HFFc6 (cell line): ENCODE measurements at regions not wholly inside any gene's neighbourhood (a gene's known extent, or its start where the extent isn't known, plus 50 kb on each side); places are given as distances from the start of the nearest gene placed in this dataset.

Experiments used
- DNase-seq: peaks from one replicate; pipeline ENCODE4 v3.0.0-alpha.2; 2018
- H3K27ac Mint-ChIP-seq: 2 replicates; pipeline ENCODE4 v1.8.0; 2020; ENCODE audit warnings: mild to moderate bottlenecking, mixed read lengths
- H3K27me3 Mint-ChIP-seq: 2 replicates; pipeline ENCODE4 v1.8.0; 2021; ENCODE audit warnings: mild to moderate bottlenecking, moderate library complexity, mixed read lengths; ENCODE audit not compliant: insufficient read depth
- H3K36me3 Mint-ChIP-seq: 2 replicates; pipeline ENCODE4 v1.8.0; 2021; ENCODE audit warnings: low read depth, mixed read lengths
- H3K4me1 Mint-ChIP-seq: 2 replicates; pipeline ENCODE4 v1.8.0; 2020; ENCODE audit warnings: low read depth, mixed read lengths
- H3K4me3 Mint-ChIP-seq: 2 replicates; pipeline ENCODE4 v1.8.0; 2020; ENCODE audit warnings: mild to moderate bottlenecking, moderate library complexity, mixed read lengths
- H3K9me3 Mint-ChIP-seq: 2 replicates; pipeline ENCODE4 v1.8.0; 2020; ENCODE audit warnings: mild to moderate bottlenecking, mixed read lengths
- TF ChIP-seq, protein P1 (sequence below): fragments of 200-600 bp; sonication (generic); IDR thresholded peaks from 2 replicates; pipeline ENCODE4 v1.5.0; 2021; ENCODE audit warnings: antibody characterized with exemption, mild to moderate bottlenecking

DNA sequence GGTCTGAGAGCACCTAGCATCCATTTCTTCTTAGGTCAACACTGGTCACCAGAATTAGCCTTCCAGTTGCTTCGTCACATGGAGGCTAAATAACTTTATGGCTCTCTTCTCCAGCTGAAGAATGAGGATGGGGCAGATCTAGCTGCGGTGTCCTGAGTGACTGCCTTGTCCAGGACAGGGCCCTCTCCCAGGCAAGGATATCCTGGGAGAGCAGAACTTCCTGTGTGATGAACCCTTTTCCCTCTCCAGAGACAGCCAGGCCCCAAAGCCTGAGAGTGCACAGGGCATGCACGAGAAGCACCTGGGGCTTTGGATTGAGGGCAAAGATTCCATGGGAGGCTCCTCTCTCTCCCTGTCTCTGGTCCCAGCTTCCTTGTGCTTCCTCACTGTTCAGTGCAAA, 108.2 kb upstream of the MAMLD1 start:
- Mint-ChIP-seq H3K27ac (no peak overlapping the region), H3K36me3 (no peaks in the 10 kb centered on the region), H3K4me1 (peaks cover 10% of the 10 kb centered on the region), H3K4me3 (no peak overlapping the region), H3K9me3 (no peaks in the 10 kb centered on the region), H3K27me3 (peaks cover 3% of the 10 kb centered on the region)
- DNase-seq: no peak
- TF ChIP-seq, protein P1, sequence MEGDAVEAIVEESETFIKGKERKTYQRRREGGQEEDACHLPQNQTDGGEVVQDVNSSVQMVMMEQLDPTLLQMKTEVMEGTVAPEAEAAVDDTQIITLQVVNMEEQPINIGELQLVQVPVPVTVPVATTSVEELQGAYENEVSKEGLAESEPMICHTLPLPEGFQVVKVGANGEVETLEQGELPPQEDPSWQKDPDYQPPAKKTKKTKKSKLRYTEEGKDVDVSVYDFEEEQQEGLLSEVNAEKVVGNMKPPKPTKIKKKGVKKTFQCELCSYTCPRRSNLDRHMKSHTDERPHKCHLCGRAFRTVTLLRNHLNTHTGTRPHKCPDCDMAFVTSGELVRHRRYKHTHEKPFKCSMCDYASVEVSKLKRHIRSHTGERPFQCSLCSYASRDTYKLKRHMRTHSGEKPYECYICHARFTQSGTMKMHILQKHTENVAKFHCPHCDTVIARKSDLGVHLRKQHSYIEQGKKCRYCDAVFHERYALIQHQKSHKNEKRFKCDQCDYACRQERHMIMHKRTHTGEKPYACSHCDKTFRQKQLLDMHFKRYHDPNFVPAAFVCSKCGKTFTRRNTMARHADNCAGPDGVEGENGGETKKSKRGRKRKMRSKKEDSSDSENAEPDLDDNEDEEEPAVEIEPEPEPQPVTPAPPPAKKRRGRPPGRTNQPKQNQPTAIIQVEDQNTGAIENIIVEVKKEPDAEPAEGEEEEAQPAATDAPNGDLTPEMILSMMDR: no peak

DNA sequence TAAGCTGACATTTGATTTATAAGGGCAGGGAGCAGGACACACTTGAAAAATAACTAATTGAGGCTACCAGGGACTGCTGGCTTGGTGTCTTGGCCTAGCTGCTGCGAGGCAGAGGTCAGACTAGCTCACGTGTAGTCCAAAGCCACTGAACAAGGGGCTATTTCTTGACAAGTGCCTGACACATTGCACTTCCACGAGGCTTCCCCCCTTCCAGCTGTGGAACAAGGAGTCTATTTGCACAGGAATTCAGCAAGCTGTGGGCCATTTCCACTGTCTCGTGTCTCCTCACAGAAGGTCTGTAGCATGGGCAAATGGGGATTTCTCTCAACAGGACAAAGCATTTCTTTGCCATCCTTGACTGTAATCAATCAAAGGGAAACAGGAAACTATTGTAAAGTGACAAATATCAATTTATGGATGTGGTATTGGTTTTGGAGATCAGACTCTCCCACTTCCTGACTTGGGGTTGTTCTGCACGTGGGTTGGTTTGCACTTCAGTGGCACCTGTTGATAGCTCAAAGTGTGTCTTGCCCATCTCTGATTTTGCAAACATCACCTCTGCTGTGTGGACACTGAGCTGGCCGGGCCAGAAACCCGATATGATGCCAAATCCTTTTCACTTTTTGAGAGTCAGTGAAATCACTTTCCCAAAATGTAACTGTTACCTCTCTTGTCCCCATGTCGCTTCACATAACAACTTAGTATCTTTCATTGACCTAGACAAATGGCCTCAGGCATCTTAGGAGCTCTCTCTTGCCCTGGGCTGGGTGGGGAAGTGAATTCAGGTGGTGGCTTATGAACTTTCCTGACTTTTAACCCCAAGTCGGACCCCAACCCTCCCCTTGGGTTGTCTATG, 107.4 kb upstream of the MAMLD1 start:
- no peak overlapping the region for H3K4me3 Mint-ChIP-seq

DNA sequence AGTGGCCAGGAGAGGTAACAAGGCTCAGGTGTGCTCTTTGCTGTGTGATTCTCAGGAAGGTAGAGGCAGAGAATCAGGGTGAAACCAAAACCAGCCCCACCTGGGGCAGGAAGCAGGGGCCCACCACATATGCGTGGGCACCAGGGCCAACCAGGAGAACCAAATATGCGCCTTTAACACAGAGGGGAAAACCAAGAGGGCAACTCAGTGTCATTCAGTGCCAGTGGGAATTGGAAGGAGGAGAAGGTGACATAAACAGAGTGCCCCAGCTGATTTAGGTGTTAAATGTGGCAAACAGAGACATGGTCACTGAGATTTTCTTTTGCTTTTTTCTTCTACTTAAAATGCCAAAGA, 106.8 kb upstream of the MAMLD1 start:
- no peaks in the 10 kb centered on the region for H3K9me3 Mint-ChIP-seq
- H3K27me3 Mint-ChIP-seq: peaks cover 3% of the 10 kb centered on the region
- no peaks in the 10 kb centered on the region for H3K36me3 Mint-ChIP-seq
- TF ChIP-seq, protein P1: no peak
- no peak for DNase-seq
- no peak overlapping the region for H3K4me3 Mint-ChIP-seq
- peaks cover 10% of the 10 kb centered on the region for H3K4me1 Mint-ChIP-seq
- H3K27ac Mint-ChIP-seq: no peak overlapping the region

More for the DNA sequence above, 107.4 kb upstream of the MAMLD1 start:
- Mint-ChIP-seq H3K27ac (no peak overlapping the region), H3K27me3 (peaks cover 3% of the 10 kb centered on the region), H3K9me3 (no peaks in the 10 kb centered on the region), H3K36me3 (no peaks in the 10 kb centered on the region), H3K4me1 (peaks cover 10% of the 10 kb centered on the region)
- DNase-seq: no peak
- TF ChIP-seq, protein P1: no peak

DNA sequence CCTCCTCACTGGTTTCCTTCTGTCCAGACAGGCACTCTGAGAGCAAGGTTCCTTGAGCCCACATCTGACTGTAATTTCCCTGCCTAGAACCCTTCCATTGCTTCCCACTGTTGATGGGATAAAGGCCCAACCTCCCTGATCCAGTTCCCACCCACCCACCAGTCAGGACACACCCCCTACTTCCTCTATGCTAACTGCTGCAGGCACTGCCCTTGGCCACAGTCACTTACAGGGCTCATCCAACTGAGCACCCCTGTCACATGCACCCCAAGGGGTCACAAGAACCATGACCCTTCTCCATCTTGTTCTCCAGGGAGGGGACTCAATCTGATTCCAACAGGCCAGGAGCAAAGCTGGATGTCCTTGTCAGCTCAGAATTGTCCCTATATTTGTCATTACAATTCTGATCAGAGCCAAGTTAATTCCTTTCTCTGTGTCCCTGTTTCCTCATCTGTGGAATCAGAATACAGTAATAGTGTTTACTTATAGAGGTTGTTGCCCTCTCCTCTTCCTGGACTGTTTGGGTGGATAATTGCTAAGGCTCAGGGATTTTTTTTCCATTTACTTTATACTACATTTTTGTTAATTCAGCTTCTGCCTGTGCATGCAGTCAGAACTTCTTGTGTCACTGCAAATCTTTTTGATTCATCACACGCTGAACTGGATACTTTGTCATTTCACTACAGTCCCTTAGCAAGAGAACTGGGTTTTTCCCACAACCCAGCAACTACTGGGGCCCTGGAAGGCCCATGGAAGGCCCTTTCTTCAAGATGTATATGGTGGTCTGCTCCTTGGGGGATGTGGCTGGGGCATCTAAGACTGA, 105.6 kb upstream of the MAMLD1 start:
- H3K9me3 Mint-ChIP-seq: no peaks in the 10 kb centered on the region
- no peak for DNase-seq
- H3K36me3 Mint-ChIP-seq: no peaks in the 10 kb centered on the region
- H3K4me3 Mint-ChIP-seq: no peak overlapping the region
- H3K4me1 Mint-ChIP-seq: peaks cover 10% of the 10 kb centered on the region
- no peak overlapping the region for H3K27ac Mint-ChIP-seq
- peaks cover 3% of the 10 kb centered on the region for H3K27me3 Mint-ChIP-seq
- TF ChIP-seq, protein P1: no peak

DNA sequence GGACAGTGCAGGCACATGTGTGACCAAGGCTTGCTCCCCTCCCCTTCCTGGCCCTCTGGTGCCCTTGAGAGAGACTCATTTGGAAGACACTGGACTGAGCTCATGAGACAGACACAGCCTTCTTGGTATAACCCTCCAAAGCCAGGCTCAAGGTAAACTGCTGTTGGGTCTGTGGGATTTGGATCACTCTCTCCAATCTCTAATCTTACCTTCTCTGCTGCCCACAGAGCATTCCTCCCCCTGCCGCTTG, 105.0 kb upstream of the MAMLD1 start:
- H3K36me3 Mint-ChIP-seq: no peaks in the 10 kb centered on the region
- H3K27ac Mint-ChIP-seq: no peak overlapping the region
- TF ChIP-seq, protein P1: no peak
- H3K4me3 Mint-ChIP-seq: no peak overlapping the region
- DNase-seq: no peak
- peaks cover 3% of the 10 kb centered on the region for H3K27me3 Mint-ChIP-seq
- no peaks in the 10 kb centered on the region for H3K9me3 Mint-ChIP-seq
- H3K4me1 Mint-ChIP-seq: peaks cover 10% of the 10 kb centered on the region
